GM18873 (cell line): ENCODE measurements at regions not wholly inside any gene's neighbourhood (a gene's known extent, or its start where the extent isn't known, plus 50 kb on each side); places are given as distances from the start of the nearest gene placed in this dataset.
"Not testable (repeated sequence)": the region's sequence is repeated elsewhere in the genome, so short reads cannot be mapped to it uniquely, and the experiment has no call there.

Experiments
- ATAC-seq: cut with Tn5 transposase; IDR thresholded peaks from one replicate; pipeline ENCODE4 v1.9.1; 2021; ENCODE audit warnings: mild to moderate bottlenecking, moderate library complexity, moderate number of reproducible peaks; ENCODE audit not compliant: unreplicated experiment, low FRiP score

DNA sequence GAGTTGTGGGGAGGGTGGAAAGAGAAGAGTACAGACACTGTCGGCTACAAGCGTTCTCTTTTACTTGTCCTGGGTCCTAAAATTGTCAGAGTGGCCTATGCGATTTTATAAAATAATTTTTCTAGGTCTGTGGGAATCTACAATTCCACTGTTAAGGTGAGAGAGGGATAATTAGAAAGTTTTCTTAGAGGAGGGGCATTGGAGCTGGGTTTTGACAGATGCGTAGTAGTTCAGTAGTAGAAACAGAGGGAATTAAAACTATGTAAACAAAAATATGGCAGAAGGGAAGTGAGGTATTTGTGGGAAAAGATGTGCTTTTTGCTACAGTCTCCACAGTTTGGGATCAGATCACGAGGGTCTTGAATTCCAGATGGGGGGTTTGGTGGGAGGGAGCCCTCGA lies 129.1 kb upstream of the SHB start:
- no peak for ATAC-seq

DNA sequence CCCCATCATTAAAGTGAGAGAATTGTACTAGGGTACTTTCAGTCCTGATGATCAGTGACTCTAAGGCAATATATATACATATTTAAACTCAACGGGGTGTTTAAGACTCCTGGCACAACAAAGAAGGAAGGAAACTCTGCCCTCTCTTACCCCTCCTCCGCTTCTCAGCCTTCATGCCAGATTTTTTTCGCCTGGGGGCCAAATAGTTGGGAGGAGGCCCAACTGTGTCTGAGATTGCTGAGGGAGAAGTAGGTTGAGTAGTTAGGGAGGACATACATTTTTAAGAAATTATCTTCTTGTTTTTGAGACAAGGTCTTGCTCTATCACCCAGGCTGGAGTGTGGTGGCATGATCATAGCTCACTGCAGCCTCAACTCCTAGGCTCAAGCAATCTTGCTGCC lies 127.7 kb upstream of the SHB start:
- no peak for ATAC-seq

DNA sequence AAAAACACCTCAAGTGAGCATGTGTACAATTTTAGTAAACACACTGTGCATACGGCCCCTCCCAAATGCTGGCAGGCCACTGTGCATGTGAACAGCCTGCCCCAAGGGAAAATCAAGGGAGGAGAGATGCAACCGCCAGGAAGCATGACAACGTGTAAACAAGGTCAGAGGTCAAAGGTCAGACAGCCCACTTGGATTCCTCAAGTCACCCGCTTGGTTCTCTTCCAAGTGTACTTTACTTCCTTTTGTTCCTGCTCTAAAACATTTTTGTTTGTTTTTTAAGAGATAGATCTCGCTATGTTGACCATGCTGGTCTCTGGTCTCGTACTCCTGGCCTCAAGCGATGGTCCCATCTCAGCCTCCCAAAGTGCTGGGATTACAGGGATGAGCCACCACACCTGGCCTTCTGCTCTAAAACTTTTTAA lies 126.7 kb upstream of the SHB start:
- ATAC-seq: no peak

DNA sequence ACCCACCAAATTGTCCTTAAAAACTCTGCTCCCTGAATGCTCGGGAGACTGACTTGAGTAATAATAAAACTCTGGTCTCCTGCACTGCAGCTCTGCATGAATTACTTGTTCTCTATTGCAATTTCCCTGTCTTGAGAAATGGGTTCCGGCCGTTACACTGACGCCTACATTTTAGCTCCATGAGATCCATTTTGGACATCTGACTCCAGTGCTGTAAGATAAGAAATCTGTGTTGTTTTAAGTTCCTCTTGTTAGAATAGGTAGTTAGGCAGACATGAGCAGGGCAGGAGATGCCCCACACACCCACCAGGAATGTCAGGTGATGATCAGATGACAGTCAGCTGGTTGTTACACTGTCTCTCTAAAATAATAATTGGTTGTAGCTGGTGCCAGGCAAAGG lies 125.8 kb upstream of the SHB start:
- ATAC-seq: no peak

DNA sequence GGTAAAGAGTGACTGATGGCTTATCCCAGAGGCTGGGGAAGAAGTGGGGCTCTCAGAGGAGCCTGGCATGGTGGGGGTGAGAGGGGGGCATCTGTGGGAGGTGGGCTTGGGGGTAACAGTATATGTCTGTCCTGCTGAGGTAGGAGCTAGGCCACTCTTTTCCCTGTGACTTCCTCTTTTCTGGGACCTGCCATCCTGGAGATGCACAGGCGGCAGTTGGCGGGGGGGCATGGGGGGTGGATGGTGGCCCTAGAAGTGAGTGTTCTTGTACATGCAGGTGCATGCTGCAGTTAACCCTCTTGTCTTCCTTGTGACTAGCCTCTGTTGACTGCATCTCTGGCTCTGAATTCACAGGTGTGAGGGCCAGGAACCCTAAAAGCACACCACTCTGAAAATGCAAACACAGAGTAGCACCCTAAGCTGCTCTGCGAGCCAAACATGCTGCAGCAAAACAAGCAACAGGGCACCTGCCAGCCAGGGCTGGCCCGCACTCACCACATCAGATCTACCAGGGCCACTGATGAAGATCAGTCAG lies 123.8 kb upstream of the SHB start:
- no peak for ATAC-seq

DNA sequence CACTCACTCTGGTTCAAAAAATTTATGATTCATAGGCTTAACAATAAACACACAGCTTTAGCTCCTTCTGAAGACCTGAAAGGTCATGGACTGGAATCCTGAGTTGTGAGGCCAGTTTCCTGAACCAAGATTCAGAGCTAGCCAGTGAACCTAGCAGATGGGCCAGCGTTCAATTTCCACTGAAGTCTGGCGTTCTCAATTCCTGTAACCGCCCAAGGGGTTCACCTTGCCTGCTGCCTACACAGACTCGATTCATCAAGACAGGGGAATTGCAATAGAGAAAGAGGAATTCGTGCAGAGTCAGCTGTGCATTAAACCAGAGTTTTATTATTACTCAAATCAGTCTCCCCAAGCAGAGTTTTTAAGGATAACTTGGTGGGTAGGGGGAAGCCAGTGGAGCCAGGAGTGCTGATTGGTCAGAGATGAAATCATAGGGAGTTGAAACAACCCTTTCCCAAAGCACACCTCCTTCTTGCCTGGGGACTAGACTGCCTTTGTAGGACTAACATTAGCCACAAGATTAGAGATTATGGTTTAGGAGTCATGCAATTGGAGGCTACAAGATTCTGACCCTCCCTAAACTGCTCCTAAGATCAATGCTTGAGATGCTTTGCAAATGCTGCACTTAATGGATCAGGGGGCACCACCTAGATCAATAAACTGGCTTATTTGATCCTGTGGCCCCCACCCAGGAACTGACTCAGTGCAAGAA lies 117.5 kb upstream of the SHB start:
- no peak for ATAC-seq

DNA sequence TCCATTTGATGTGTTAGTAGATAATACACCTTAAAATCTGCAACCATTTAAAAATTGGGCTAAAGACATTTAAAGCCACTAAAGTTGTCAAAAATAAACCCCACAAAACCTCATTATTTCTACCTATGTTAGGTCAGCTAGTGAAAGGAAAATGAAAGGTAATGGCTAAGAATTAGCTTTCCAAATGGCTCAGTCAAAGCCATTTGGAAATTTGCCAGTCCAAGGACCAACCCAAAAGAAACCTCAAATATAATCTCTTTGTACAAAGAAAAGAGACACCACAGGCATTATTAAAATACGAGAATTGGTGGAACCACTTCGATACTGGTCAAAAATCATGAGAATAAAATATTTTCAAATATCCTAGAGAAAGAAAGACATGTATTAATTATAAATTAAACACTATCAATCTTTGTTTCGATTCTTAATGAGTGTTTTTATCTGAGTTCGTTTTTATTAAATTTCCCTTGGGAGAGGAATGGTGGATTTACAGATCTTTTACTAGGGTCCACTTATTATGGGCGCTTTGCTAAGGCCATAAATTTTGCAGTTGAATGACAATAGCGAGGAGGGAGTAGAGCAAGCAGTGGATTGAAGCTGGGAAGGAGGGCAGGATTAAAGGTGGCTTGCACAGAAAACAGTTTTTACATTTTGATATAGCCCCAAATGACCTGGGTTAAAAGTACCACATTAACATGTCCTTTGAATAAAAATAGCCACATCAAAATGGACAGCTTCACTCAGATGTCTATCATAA lies 116.8 kb upstream of the SHB start:
- no peak for ATAC-seq

DNA sequence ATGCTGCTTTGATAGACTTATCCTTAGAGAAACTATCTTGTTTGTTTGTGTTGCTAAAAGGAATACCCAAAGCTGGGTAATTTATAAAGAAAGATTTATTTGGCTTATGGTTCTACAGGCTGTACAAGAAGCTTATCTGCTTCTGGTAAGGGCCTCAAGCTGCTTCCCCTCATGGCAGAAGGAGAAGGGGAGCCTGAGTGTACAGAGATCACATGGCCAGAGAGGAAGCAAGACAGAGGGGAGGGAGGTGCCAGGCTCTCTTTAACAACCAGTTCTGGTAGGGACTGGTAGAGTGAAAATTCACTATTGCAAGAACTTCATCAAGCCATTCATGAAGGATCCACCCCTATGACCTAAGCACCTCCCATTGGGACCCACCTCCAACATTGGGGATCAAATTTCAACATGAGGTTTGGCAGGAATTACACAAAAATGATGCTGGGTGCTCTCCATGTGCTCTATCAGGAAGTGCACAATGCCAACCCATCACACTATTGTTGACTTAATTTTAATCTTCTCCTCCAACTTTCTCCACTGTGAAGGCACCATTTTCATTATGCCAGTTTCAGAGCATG lies 115.1 kb upstream of the SHB start:
- no peak for ATAC-seq

DNA sequence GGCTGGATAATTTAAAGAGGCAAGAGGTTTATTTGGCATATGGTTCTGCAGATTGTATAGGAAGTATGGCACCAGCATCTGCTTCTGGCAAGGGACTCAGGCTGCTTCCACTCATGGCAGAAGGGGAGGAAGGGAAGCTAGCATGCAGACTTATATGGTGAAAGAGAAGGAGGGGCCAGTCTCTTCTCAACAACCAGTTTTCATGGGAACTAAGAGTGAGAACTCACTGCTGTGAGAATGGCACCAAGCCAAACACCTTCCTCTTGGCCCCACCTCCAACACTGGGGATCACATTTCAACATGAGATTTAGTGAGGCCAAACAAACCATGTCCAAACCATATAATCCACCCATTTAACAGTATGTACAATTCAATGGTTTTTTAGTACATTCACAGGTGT lies 113.3 kb upstream of the SHB start:
- no peak for ATAC-seq

DNA sequence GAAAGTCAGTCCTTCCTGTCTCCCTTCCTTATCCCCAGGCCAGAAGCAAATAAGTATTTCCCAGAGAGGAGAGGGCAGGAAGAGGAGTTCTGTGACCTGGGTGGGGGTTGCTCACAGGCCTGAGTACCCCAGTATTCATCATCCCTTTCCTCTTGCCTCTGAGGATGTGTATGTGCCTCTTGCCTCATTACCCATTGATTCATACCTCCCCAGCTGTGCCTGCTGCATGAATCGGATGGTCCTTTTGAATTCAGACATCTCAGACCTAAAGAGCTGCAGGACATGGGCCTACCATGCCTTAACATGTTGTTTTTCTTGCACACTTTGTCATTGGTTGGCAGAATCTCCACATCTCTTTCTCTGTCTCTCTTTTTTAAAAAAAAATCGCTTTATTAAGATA lies 112.8 kb upstream of the SHB start:
- no peak for ATAC-seq

DNA sequence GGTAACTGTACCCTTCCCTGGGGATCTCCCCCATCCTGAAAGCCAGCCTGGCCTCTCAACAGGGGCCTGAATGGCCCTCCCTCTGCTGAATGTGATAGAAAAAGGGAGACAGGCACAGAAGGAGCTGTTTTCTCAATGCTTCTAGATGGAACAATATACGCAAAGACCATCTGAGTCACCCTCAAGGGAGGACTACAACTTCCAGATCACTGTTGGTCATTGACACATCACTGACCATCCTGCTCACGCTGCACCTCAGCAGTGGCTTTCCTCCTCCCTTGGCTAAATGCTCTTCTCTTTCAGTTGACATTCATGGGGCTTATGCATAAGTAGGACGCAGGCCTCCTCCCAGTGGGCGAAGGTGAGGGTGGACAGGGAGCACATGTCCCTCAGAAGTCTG lies 112.2 kb upstream of the SHB start:
- no peak for ATAC-seq

DNA sequence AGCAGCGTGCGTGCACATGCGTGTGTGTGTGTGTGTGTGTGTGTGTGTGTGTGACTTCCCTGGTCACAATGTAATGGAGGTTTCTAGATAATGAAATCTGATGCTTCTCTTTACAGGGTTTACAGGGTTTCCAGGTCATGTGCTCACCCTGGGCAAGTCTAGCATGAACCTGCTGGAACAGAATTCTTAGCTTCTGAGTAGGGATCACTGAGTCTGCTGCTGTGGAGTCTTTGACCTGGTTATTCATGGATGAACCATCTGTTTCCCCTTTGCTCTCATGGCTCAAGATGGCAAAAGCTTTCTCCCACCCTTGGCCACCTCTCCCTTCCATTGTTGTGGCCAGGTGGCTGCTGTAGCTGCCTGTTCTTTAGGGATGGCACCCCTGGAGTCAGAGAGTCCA lies 111.6 kb upstream of the SHB start:
- ATAC-seq: no peak

DNA sequence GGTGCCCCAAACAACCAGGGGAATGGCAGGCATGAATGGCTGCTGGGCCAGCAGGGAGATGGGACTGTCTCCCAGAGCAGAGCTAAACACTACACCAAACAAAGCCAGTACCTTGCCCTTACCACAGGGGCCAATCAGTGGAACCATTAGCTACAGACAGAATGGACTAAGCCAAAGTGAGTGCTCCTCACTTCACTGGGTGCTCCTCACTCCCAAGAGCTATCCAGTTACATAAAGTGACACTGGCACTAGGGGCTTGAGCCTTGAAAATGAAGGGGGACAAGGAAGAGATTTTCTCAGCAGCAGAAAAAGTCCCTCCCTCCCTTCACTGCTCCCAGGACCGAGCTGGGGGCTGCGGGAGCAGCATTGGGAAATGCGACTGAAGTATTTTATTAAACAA lies 110.9 kb upstream of the SHB start:
- no peak for ATAC-seq

DNA sequence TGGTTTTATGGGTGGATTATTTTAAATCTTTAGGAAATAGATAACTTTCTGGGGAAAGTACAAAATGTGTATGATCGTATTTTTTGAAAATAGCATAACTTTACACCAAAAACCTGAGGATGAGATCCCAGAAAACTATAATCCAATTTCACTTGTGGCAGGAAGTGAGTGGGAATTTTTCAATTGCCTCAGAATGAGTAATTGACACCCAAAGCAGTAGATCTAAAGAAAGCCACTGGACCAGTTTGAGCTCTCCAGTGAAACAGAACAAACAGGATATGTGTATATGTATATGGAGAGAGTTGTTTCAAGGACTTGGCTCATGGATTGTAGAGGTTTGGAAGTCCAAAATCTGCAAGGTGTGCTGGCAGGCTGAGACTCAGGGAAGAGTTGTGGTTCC lies 109.2 kb upstream of the SHB start:
- ATAC-seq: no peak

DNA sequence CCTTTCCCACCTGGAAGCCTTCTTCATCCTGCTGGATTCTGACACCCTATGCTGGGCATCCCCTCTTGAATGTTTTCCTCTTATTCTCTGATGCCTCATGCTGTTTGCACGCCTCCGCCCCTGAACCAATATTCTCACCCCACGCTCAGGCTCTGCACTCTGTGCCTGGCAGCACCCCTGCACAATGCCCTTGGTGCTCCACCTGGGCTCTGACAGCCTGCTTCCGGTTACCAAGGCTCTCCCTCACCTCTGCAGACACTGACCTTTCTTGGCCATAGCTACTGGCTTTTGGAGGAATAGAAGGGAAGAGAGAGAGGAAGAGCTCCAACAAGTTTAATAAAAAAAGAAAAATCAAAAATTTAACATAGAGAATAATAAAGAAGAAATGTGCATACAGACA lies 108.7 kb upstream of the SHB start:
- no peak for ATAC-seq

DNA sequence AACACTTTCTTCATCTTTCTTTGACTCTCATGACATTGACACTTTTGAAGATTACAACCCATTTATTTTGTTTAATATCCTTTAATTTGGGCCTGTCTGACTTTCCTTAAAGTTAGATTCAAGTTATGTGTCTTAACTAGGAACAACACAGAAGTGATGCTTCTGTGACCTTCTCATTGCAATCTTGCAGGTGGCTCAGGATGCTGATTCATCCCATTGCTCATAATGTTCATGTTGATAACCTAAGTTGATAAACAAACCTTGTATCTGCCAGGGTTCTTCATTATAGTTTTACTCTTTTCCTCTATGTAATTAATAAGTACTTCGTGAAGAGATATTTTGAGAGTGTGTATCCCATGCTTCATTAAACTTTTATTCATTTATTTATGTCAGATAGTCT lies 107.2 kb upstream of the SHB start:
- ATAC-seq: no peak

DNA sequence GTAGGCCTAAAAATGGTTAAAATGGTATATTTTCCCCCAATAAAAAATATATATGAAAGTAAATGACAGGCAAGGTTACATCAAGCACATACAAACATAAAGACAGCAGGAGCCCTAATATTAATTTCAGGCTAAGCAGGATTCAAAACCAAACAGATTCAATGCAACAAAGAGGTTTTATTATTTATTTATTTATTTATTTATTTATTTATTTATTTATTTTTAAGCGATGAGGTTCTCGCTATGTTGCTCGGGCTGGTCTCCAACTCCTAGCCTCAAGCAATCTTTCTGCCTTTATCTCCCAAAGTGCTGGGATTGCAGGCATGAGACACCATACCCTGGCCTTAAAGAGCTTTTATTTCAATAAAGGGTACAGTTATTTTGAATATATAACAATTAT lies 106.4 kb upstream of the SHB start:
- ATAC-seq: no peak

DNA sequence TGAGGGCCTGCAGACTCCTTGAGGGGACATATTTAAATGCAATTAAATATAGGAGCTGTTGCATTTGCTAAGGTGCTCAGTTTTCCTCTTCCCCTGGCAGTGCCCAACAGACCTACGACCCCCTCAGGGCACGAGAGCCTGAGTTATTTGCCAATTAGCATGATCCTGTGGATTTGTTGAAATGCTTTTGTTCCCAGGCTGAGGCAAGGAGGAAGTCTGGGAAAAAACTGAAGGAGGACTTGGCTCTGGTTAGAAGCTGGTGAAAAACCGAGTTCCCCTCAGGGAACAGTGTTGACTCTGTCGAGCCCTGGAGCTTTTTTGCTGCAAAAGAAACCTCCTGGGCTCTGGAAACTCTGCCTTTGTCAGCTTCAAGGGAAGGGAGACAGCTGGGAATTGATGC lies 103.6 kb upstream of the SHB start:
- no peak for ATAC-seq

DNA sequence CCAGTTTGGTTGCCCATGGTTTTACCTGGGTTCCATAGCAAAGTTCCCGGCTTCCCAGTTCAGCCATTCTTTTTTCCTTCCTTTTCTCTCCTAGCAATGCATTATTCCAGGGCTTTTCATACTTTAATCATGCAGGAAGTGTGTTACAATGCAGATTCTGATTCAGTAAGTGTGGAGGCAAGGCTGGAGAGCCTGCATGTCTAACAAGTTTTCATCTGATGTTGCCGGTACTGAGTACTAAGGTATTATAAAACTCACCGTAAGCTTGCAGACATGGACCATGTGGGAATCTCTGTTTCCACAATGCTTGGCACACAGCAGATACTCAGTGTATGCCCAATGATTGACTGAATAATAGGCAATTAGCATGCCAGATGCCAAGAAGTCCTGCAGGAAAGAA lies 102.9 kb upstream of the SHB start:
- no peak for ATAC-seq

DNA sequence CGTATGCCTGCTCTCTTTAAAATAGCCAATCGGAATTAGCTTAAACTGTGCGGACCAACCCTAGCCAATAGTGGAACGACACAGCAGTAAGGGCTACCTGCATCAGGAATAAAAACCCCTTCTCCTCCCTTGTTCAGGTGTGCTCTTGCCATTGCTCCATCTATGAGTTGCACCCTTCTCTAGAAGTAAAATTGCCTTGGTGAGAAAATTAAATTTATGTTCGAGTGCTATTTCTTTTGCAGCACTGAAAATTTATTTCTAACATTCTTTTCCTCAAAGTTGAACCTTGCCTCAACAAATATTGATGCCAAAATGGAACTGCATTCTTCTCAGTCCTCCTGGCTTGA lies 102.5 kb upstream of the SHB start:
- no peak for ATAC-seq

DNA sequence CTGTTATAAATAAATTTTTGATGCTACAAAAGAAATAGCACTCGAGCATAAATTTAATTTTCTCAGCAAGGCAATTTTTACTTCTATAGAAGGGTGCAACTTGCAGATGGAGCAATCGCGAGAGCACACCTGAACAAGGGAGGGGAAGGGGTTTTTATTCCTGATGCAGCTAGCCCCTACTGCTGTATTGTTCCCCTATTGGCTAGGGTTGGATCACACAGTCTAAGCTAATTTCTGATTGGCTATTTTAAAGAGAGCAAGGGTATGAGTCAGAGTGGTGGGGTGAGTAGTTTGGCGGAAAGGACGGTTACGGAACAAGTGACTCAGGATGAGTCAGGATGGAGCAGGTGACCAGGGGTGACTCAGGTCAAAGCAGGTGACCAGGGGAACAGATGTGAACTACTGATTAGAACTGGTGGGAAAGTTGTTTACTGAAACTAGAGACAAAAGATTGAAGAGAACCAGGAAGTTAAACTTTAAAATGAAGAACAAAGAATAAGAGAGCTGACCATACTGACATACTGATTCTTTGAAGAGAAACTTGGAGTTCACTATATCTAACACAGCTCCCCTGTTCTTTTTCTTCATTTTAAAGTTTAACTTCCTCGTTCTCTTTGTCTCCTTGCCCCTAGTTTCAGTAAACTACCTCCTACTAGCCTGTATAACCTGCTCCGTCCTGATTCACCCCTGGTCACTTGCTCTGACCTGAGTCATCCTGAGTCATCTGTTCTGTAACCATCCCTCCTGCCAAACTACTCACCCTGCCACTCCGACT lies 101.9 kb upstream of the SHB start:
- not testable (repeated sequence) for ATAC-seq
